Epithelial cell of proximal tubule (primary cell): ENCODE measurements at regions not wholly inside any gene's neighbourhood (a gene's known extent, or its start where the extent isn't known, plus 50 kb on each side); places are given as distances from the start of the nearest gene placed in this dataset.
A peak's percentile ranks its signal among the peaks of the same experiment; 100 is the strongest.
"Not testable (repeated sequence)": the region's sequence is repeated elsewhere in the genome, so short reads cannot be mapped to it uniquely, and the experiment has no call there.

Source experiments
- DNase-seq: peaks from one replicate; pipeline ENCODE4 v3.0.0-alpha.2; 2011; ENCODE audit warnings: low read depth
- H3K4me3 ChIP-seq: 2 replicates; pipeline ENCODE4 v1.5.1; 2011; ENCODE audit warnings: low read depth, mild to moderate bottlenecking, low read length
- TF ChIP-seq, protein P1 (sequence below): conservative IDR thresholded peaks from 2 replicates; pipeline ENCODE4 v1.5.1; 2012; ENCODE audit warnings: low read depth, mild to moderate bottlenecking, low read length

DNA sequence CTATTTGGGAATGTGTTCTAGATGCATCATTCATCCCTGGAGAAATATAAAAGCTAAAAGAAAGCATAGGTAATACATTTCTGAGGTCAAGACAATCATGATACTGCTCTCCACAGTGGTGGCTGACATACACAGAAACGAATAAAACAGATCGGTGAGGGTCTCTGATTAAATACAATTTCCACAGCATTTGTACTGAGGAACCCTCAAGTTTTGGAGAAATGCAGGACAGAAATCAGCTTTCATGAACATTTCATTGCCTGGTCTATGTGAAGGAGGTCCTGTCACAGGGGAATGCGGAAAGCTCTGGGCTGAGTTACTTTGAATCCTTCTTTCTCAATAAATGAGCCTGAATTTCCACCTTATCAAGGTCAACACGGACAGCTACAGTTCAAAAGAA lies 67.9 kb upstream of the ITGB1 start:
- TF ChIP-seq, protein P1, sequence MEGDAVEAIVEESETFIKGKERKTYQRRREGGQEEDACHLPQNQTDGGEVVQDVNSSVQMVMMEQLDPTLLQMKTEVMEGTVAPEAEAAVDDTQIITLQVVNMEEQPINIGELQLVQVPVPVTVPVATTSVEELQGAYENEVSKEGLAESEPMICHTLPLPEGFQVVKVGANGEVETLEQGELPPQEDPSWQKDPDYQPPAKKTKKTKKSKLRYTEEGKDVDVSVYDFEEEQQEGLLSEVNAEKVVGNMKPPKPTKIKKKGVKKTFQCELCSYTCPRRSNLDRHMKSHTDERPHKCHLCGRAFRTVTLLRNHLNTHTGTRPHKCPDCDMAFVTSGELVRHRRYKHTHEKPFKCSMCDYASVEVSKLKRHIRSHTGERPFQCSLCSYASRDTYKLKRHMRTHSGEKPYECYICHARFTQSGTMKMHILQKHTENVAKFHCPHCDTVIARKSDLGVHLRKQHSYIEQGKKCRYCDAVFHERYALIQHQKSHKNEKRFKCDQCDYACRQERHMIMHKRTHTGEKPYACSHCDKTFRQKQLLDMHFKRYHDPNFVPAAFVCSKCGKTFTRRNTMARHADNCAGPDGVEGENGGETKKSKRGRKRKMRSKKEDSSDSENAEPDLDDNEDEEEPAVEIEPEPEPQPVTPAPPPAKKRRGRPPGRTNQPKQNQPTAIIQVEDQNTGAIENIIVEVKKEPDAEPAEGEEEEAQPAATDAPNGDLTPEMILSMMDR: no peak
- no peak for DNase-seq
- H3K4me3 ChIP-seq: no peak overlapping the region

DNA sequence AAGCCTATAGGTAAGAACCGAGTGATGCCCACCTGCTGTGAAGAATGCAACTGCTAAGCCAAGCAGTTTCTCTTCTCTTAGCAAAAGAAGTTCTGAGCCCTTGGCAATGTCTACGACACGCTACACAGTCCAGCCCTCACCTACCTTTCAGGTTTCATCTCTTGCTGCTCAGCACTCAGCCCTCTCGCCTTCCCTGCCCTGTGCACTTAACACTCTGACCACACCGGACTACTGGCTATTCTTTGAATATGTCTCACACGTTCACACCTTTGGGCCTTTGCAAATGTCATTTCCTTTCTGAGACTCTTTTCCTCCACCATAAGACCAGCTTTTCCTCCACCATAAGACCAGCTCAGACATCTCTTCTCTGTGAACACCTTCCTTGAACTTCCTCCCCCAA lies 67.0 kb upstream of the ITGB1 start:
- H3K4me3 ChIP-seq: no peak overlapping the region
- DNase-seq: no peak
- TF ChIP-seq, protein P1: no peak

DNA sequence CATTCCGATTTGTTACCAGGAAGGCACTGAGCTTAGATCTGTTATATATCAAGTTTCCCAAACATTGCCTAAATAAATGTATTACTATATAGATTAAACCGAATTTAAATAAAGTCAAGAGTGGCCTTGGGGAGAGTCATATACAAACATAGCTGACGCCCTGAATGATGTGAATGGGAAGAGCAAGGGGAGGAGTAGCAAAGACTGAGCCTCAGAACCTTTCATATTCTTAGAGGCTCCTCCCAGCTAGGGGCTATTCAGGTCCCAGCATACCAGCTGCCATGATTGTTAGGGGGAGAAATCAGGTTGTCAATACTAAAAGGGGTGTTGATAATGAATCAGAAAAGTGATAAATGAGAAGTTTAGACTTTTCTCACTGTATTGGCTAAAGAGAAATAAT lies 64.7 kb upstream of the ITGB1 start:
- TF ChIP-seq, protein P1: no peak
- DNase-seq: no peak
- no peak overlapping the region for H3K4me3 ChIP-seq

DNA sequence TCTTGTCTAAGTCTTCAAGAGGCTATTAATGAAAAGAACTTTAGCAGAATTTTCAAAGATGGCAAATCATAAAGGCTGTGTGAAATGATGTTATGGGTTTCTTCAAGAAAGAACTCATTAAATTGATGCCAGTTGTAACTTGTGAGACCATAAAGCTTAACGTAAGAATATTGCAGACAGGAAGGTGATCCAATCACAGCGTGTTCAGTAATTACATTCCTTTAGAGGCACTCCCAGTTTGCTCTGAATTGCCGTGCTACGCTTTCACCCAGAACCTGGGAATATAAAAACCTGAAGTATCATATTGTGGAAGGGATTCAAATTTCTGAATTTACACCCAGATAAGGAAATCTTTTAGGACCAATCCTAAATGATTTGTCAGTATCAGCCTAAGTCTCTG lies 64.1 kb upstream of the ITGB1 start:
- DNase-seq: no peak
- TF ChIP-seq, protein P1: no peak
- no peak overlapping the region for H3K4me3 ChIP-seq

DNA sequence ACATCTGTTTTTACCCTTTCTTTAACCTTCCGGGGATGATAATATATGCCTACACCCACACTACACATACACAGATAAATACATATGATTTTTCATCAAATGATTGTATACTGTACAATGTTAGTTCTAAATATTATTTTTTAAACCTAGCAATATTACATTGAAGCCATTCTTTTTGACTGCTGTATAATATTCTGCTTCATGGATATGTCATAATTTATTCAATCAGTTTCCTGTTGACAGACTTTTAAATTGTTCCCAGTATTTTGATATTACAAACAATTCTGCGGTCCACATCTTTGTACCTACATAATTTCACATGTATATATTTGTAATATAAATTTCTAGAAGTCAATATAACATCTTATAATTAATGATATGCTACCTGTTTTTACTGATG lies 59.0 kb upstream of the ITGB1 start:
- no peak overlapping the region for H3K4me3 ChIP-seq
- TF ChIP-seq, protein P1: no peak
- no peak for DNase-seq

DNA sequence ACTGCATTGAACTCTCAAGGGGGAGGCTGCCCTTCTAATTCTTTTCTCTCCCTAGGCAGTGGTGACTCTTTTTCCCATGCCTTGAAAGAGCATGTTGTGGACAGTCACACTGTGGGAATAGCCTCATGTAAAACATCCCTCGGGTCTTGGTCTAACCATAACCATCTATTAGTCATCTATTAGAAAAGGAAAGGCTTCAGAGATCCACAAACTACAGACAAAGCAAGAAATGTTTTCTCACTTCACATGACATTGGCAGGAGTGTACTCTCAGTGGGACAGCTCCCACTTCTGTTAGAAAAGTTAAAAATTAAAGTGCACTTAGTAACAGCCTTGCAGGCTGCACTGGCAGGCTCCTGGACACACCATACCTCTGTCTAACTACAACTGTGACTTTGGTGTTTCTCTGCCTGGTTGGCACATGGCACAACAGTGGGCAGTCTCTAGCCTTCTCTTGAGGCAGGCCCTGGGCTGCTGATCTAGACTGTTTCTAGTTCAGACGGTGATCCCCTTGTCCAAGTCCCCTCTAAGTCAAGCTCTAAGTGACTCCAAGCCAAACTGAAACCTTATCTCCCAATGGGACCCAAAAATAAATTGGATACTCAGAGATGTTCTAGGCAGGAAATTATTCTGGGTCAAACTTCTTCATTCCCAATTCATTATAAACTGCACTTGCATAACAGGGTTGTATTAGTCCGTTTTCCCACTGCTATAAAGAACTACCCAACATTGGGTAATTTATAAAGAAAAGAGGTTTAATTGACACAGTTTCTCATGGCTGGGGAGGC lies 57.9 kb upstream of the ITGB1 start:
- peak; percentile 94 for DNase-seq
- H3K4me3 ChIP-seq: no peak overlapping the region
- TF ChIP-seq, protein P1: peak; percentile 6

DNA sequence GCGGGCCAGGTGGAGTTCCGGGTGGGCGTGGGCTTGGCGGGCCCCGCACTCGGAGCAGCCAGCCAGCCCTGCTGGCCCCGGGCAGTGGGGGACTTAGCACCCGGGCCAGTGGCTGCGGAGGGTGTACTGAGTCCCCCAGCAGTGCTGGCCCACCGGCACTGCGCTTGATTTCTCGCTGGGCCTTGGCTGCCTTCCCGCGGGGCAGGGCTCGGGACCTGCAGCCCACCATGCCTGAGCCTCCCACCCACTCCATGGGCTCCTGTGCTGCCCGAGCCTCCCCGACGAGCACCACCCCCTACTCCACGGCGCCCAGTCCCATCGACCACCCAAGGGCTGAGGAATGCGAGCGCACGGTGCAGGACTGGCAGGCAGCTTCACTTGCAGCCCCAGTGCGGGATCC lies 55.3 kb upstream of the ITGB1 start:
- H3K4me3 ChIP-seq, DNase-seq: not testable (repeated sequence)
